GM12873 (cell line): ENCODE measurements at regions not wholly inside any gene's neighbourhood (a gene's known extent, or its start where the extent isn't known, plus 50 kb on each side); places are given as distances from the start of the nearest gene placed in this dataset.

Experiments used
- CTCF ChIP-seq: IDR thresholded peaks from 2 replicates; pipeline ENCODE4 v1.5.1; 2012; ENCODE audit warnings: low read depth, mild to moderate bottlenecking, moderate library complexity, low read length, control low read depth; ENCODE audit not compliant: insufficient read depth; ENCODE audit errors: missing control alignments

GRCh38 chr5:167243463-167243862 is 1048.0 kb upstream of the WWC1 start:
- TF ChIP-seq CTCF, result no peak

DNA sequence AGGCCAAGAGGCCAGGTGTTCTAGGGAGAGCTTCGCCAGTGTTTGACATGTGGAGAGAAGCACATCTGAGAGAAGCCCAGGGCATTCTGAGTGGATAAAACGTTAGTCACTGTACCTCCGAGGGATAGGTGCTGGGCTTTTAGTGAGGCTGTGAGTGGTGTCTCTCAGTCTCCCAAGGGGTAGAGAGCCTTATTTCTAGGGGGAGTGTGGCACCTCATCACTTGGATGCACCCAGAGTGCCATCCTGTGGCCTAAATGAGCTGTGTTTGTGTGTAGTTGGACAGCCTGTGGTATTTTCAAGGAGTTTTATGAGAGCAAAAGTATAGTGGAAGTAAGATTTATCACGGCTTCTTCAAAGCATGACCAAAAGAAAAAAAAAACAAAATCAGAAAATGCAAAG is 1046.9 kb upstream of the WWC1 start:
- no peak for TF ChIP-seq CTCF

DNA sequence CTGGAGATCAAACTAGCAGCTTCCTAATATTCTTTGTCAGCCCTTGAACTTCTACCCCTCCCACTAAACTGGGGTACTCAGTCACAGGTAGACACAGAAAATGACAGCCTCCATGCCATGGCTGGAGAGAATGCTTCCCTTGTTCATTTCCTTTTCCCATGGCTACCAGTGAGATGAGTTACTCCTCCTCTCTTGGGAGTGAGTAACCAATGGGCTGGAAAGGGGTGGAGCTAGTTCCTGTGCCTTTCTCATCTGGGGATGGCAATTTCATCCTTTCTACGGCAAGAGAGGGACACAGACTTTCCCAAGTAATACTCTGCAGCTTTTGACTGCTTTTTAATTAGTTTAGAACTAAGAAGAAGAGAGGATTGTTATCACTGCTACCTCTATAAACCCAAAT is 1045.6 kb upstream of the WWC1 start:
- no peak for TF ChIP-seq CTCF

- TF ChIP-seq CTCF, result no peak
Measured at GRCh38 chr5:167247816-167248215, 1043.6 kb upstream of the WWC1 start.

GRCh38 chr5:167248257-167248656 is 1043.2 kb upstream of the WWC1 start:
- no peak for TF ChIP-seq CTCF

- TF ChIP-seq CTCF, result no peak
Measured at GRCh38 chr5:167250996-167251395, 1040.4 kb upstream of the WWC1 start.

DNA sequence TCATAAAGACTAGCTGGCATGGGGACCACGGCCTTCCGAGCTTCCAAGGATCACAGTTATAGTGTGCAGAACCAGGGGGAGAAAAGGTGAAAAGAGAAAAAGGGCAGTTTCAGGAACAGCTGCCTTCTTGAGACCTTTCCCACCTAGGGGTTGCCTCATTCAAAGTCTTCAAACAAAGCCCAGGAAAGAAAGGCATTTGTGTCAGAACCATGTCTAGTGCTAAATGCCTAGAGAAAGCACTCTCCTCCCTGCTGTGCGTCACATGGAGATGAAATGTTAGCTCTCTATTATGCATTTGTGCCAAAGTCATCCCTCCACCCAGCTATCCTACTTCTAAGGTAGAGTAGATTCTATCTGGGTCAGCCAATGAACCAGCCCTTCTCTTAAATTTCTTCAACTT is 1037.3 kb upstream of the WWC1 start:
- no peak for TF ChIP-seq CTCF

- no peak for TF ChIP-seq CTCF
Measured at GRCh38 chr5:167255926-167256325, 1035.5 kb upstream of the WWC1 start.
